GM12892 (cell line): ENCODE measurements at regions not wholly inside any gene's neighbourhood (a gene's known extent, or its start where the extent isn't known, plus 50 kb on each side); places are given as distances from the start of the nearest gene placed in this dataset.

ENCODE experiments used
- POLR2A ChIP-seq: IDR thresholded peaks from 2 replicates; pipeline ENCODE4 v1.6.1; 2011; ENCODE audit warnings: low read depth, low read length, control low read depth
- POLR2AphosphoS5 ChIP-seq: IDR thresholded peaks from 2 replicates; pipeline ENCODE4 v1.6.1; 2011; ENCODE audit warnings: low read depth, low read length, control low read depth
- TAF1 ChIP-seq: IDR thresholded peaks from 2 replicates; pipeline ENCODE4 v1.6.1; 2011; ENCODE audit warnings: low read depth, mild to moderate bottlenecking, control low read depth, low read length, borderline replicate concordance

DNA sequence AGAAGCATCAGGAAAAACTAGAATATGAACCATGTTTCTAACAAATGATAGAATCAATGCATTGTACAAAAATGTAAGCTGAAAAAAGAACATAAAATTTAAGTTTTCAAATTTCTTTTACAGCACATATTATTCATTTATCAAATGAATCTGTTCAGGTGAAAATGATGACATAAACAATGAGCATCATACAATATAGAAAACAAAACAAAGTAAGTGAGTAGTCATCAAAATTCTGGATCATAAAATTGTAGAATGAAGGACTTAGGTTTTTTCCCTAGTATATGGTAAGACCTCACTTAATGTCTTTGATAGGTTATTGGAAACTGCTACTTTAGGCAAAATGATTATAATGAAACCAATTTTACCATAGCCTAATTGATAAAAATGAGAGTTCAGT lies 427.0 kb upstream of the KCNH7 start:
- TF ChIP-seq POLR2AphosphoS5 (no peak), POLR2A (no peak), TAF1 (no peak)
